GM12864 (cell line): ENCODE measurements at regions not wholly inside any gene's neighbourhood (a gene's known extent, or its start where the extent isn't known, plus 50 kb on each side); places are given as distances from the start of the nearest gene placed in this dataset.
"Not testable (repeated sequence)": the region's sequence is repeated elsewhere in the genome, so short reads cannot be mapped to it uniquely, and the experiment has no call there.

Experiments used
- DNase-seq: peaks from one replicate; pipeline ENCODE4 v3.0.0-alpha.2; 2011; ENCODE audit warnings: low read depth
- H3K4me3 ChIP-seq: 2 replicates; pipeline ENCODE4 v1.5.1; 2011; ENCODE audit warnings: mild to moderate bottlenecking, low read depth, low read length, control low read depth
- TF ChIP-seq, protein P1 (sequence below): IDR thresholded peaks from 2 replicates; pipeline ENCODE4 v1.5.1; 2011; ENCODE audit warnings: low read depth, mild to moderate bottlenecking, moderate library complexity, low read length, control low read depth, inconsistent platforms; ENCODE audit errors: missing control alignments

DNA sequence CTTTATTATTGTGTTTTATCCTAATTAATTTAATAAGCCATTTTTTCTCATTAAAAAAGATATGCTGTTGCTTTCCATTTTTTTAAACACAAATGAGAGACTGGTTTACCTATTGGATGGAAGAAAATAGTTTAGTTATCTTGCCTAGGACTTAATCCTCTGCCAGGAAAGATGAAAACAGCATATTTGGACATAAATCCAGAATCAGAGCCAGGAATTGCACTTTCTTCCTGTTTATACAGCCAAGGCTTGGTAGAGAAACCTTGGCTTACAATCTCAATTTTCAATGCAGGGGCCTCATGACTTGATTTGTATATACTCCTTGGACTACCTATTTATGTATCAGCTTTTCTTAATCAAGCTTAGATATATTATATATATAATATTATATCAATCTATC is 618.8 kb upstream of the SEMA3D start:
- TF ChIP-seq, protein P1, sequence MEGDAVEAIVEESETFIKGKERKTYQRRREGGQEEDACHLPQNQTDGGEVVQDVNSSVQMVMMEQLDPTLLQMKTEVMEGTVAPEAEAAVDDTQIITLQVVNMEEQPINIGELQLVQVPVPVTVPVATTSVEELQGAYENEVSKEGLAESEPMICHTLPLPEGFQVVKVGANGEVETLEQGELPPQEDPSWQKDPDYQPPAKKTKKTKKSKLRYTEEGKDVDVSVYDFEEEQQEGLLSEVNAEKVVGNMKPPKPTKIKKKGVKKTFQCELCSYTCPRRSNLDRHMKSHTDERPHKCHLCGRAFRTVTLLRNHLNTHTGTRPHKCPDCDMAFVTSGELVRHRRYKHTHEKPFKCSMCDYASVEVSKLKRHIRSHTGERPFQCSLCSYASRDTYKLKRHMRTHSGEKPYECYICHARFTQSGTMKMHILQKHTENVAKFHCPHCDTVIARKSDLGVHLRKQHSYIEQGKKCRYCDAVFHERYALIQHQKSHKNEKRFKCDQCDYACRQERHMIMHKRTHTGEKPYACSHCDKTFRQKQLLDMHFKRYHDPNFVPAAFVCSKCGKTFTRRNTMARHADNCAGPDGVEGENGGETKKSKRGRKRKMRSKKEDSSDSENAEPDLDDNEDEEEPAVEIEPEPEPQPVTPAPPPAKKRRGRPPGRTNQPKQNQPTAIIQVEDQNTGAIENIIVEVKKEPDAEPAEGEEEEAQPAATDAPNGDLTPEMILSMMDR = no peak

DNA sequence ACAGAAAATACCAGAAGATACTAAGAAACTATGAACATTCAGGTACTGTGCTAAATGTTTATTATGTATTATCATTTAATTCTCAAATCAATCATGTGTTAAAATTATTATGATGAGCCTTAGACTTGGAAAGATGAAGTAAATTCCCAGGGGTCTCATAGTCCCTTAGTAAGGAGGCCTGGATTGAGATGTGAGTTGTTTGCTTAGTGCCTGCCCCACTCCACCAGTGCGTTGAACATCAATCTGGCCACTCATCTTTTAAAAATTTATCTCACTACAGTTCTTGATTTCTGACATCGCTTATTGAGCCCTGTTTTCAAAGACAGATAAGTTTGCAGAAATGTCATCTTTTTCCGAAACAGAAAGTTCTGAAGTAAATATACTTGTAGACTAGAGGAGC is 618.4 kb upstream of the SEMA3D start:
- no peak for DNase-seq
- TF ChIP-seq, protein P1 = no peak
- H3K4me3 ChIP-seq = no peak overlapping the region

More for the DNA sequence above, 618.8 kb upstream of the SEMA3D start:
- no peak for DNase-seq
- H3K4me3 ChIP-seq = no peak overlapping the region

DNA sequence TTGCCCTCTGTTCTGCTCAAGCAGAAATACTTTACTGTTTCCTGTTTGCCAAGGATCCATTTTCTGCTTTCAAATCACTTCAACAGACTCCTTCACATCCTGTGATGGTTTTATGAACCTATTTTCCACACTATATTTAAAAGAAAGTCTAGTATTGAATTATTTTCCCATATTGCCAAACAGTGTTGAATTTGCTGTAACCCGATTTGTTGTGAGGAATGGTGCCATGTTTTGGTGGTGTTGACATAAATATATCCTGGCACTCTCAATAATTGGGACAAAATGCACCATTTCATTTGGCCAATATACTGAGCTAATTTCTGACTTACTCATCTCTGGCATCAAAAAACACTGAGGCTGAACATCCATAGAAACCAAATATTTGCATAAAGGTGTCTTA is 615.4 kb upstream of the SEMA3D start:
- no peak for DNase-seq
- H3K4me3 ChIP-seq = no peak overlapping the region
- TF ChIP-seq, protein P1 = no peak

DNA sequence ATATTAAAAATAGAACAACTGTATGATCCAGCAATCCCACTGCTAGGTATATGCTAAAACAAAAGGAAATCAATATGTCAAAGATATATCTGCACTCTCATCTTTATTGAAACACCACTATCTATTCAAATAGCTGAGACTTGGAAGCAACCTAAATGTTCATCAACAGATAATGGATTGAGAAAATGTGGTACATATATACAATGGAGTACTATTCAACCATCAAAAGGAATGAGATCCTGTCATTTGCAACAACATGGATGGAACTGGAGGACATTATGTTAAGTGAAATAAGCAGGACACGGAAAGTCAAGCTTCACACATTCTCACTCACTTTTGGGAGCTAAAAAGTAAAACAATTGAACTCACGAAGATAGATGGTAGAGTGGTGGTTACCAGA is 610.1 kb upstream of the SEMA3D start:
- TF ChIP-seq, protein P1 = no peak
- DNase-seq = no peak
- H3K4me3 ChIP-seq = no peak overlapping the region

DNA sequence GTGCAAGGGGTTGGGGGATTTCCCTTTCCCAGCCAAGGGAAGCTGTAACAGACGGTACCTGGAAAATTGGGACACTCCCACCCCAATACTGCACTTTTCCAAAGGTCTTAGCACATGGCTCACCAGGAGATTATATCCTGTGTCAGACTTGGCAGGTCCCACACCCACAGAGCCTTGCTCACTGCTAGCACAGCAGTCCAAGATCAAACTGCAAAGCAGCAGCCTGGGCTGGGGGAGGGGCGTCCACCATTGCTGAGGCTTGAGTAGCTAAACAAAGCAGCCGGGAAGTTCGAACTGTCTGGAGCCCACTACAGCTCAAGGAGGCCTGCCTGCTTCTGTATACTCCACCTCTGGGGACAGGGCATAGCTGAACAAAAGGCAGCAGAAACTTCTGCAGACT is 604.2 kb upstream of the SEMA3D start:
- H3K4me3 ChIP-seq, DNase-seq: not testable (repeated sequence)

DNA sequence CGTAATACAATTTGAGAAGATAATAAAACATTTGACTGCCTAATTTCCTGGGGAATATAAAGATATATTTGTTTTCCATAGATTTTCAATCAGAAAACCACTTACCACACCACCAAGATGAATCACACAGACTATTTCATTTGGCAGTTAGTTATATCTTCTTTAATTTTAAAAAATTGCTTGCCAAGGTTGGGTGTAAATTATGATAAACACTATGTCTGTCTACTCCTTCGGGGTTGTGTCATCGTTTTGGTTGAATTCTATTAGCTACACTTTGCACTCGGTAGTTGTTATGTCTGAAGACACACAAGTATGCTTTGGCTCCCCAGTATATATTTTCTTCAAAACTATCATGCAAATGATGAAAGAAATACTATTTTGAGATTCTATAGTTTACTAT is 594.8 kb upstream of the SEMA3D start:
- no peak overlapping the region for H3K4me3 ChIP-seq
- no peak for DNase-seq
- TF ChIP-seq, protein P1 = no peak

DNA sequence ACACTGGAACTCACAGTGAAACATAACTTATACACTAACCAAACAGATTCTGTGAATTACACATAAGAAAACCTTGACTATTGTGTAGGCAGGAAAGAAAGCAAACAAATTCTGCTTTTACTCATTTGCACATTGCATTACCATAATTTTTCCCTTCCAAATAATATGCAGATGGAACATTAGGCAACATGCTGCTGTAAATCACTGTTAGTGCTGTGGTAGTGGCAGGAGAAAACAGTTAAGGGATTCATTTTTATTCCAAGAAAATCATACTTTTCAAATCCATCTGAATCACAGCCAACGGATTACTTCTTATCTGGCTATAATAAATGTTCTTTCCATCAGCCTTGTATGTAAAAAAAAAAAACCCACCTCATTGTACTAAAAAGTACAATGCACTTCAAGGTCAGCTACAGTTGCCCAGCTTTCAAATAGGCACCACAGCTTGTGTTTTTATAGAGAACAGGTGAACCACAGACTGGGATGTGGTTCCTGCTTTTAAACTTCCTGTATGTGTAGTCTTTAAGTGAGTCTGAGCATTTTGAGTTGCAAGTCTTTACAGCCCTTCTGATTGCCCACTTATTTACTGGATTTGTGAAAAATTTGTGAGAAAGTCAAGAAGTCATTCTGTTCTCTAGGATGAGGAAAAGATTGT is 590.0 kb upstream of the SEMA3D start:
- TF ChIP-seq, protein P1 = no peak
- H3K4me3 ChIP-seq = no peak overlapping the region
- no peak for DNase-seq

DNA sequence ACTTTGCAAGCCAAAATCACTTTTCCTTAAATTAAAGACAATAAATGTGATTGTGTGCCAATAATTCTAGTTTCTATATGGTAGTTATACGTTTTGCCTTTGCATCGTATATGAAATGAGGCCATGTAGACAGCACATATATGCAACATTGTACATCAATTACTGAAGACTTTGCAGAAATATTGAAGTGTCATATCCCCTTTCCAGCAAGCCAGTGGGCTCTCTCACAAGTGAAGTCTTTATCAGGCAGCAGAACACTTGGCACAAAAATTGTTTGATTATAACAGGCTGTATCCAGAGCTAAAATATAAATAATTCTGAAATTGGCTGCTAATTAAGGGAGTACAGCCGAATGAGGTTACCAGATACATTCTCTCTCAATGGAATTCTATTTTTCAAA is 588.6 kb upstream of the SEMA3D start:
- no peak for DNase-seq
- no peak overlapping the region for H3K4me3 ChIP-seq
- TF ChIP-seq, protein P1 = no peak
